HG02884 (cell line): ENCODE measurements at regions not wholly inside any gene's neighbourhood (a gene's known extent, or its start where the extent isn't known, plus 50 kb on each side); places are given as distances from the start of the nearest gene placed in this dataset.
A peak's percentile ranks its signal among the peaks of the same experiment; 100 is the strongest.

Experiments
- ATAC-seq: cut with Tn5 transposase; IDR thresholded peaks from one replicate; pipeline ENCODE4 v1.9.1; 2021; ENCODE audit warnings: mild to moderate bottlenecking, moderate library complexity; ENCODE audit not compliant: unreplicated experiment

DNA sequence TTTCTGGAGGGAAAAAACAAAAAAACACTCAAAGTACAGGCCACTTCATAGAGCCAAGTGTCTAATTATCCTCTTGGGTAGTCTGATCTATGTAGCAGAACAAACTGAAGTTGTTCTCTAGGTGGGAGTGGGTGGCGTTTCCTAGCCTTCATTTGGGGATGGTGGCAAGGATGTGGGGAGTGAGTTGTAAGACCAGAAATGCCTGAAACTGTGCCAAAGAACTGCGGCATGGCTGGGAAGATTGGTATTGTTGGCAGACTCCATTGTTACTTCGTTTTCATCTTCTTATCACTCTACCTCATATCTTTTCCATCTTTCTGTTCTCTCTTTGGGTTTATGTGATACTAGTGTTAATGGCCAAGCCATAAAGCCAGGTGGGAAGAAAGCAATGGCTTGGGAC is 177.3 kb upstream of the DDHD1 start:
- no peak for ATAC-seq

DNA sequence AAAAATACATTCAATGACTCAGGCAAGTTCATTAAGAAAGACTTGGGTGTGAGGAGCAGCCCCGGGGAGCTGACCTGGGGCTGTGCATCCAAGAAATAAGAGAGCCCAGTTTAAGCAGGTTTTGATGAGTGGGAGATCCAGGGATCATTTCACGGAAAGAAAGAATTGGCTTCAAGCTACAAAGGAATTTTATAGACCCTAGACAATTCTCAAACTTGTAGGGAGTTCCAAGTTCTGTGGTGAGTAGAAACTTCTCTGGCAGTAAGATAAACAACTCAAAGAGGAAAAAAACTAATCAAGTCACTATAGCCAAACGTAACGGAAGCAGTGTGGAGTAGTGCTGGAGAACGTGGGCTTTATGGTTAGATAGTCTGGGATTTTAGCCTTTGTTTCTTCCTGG is 175.7 kb upstream of the DDHD1 start:
- no peak for ATAC-seq

DNA sequence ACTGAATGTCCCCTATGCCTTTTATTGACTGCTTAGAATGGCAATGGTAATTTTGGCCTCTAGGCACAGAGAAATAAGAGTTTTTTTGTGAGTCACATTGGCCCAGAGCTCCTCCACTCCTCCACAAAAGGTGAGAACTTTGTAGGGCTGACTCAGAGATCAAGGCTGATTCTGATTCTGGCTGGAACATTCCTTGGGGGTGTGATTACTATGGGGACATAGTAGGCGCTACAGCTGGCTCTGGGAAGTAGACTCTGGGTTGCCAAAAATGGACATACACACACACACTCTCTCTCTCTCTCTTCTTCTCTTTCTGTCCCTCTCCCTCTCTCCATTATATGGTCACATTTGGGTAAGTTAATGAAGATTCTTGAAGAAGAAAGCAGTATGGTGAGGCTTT is 174.6 kb upstream of the DDHD1 start:
- ATAC-seq, result no peak

DNA sequence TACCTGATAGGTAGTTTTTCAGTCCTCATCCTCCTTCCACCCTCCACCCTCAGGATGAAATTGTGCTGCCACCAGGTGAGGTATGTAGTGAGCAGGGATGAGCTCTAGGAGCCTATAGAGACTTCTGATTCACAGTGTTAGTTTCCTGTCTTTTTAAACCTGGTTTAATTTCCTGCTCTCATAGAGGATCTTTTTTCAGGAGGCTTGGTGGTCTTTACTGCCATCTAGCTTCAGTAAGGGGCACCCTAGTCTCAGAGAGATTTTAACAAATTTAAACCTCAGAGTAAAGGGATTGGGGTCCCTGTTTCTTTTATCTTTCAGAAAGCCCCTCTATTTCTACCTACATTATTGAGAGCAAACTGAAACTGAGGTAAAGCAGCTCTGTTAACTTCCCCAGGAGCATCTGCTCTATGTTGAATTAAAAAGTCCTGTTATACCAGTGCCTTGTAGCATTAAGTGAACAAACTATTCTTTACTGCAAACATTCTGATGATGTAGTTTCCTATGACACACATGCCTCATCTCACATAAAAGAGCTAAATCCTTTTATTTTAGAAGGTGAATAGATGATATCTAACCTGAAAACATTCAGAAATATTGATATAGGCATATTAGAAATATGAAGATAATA is 172.2 kb upstream of the DDHD1 start:
- ATAC-seq, result no peak

DNA sequence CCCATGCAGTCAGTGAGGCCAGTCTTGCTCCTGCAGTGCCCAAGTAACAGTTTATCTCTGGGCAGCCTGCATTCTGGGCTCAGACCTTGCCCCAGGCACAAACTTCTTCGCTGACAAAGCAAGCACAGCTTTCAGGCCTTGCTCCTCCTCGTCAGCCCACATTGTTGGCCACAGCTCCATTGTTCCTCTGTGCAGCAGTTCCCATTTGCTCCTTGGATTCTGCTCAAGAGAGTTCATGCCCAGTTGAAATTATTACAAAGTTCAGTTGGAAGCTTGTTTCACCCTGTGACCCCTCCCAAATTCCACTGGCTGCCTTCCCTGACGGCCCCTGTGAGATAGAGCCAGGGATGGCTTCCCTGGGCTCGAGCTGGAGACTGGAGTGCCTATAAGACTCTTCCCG is 163.4 kb upstream of the DDHD1 start:
- ATAC-seq, result no peak

DNA sequence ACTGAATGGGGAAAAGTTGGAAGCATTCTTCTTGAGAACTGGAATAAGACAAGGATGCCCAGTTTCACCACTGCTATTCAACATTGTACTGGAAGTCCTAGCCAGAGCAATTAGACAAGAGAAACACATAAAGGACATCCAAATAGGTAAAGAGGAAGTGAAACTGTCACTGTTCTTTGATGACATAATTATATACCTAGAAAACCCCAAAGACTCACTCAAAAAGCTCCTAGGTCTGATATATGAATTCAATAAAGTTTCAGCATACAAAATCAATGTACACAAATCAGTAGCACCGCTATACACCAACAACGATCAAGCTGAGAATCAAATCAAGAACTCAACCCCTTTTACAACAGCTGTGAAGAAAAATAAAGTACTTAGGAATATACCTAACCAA is 157.3 kb upstream of the DDHD1 start:
- peak; percentile 93 for ATAC-seq

DNA sequence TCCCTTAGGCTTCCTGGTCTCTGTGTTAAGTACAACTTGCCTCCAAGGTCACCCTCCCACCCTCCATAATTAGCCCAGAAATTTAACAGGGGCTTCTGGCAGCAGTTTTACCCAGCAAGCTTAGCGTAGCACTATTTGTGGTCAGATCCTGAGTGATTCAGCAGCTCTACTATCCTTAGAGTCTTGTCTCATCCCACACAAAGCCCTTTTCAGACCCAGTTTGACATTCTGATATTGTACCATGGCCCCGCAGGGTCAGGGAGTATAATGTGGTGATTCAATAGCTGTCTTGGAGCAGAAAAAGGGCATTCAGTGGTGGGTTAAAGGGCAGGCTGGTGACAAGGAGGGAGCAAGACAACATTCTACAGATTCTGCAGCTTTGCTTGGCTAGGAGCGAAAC is 153.8 kb upstream of the DDHD1 start:
- no peak for ATAC-seq

DNA sequence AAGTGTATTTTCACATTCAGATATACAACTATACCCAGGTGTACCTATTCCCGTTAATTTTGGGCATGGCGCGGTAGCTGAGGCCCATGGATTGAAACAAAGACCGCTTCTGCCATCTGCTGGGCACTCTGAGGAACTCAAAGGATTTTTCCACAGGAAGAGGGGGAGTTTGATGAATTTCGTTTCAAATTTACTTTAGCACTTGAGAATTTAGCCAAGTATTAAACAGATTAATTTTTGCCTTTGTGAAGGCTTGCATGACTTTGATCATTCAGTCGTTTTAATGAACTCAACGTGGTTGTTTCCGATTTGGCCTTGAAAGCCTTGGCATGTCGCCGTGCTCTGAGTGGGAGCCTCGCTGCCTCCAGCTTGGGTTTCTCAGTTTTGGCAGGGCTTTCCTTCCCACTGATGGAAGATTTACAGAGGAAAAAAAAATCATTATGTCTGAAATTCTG is 153.2 kb upstream of the DDHD1 start:
- ATAC-seq, result peak; percentile 56

DNA sequence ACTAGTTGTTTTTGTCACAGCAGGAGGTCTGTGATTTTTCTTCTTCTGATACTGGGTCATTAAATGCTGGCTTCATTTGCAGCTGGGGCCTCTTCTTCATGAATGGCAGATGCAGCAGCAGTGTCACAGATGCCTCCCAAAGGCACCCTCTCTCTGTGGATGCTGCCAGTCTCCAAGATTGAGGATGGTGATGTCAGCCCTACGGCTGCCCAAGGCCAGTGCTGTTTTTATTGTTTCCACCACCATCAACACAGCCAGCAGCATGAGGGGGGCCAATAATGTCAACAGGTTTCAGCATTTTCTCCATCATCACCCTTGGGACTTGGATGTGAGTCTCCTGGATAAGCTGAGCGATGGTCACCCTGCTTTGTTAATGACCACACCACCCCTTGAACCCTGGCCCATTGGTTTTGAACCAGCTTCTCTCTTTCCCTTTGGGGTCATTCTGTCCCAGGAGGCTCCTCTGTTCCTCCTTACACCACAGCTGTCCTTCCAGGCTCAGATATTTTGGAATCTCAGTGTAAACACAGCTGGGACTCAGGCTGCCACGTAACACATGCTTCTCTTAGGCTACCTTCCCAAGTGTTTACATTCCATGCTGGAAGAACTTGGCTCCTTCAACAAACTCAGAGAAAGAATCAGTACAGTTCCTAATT is 151.7 kb upstream of the DDHD1 start:
- ATAC-seq, result no peak

DNA sequence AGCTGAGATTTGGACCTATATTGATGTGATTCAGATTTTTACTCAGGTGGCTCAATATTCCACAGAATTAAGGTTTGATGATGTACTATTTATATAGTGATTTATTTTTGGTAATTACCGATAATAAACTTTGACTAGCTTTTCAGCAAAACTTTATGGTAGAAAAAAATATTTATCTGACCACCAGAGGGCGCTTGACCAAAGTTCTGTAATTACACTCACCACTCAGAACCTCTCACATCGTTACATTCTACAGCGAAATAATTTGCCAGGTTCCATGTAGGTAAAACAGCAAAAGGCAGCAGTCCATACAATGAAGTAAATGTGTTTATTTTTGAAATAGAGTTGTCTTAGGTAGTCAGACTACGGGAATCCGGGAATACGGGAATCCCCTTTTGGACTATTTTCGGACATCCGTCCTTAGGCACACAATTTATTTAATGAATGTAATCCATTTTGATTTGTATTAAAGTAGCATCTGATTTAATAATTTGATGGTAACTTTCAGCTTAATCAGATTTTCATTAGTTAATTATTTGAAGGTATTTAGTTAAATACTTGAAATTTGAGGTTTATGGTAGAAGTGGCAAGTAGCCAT is 143.0 kb upstream of the DDHD1 start:
- no peak for ATAC-seq

DNA sequence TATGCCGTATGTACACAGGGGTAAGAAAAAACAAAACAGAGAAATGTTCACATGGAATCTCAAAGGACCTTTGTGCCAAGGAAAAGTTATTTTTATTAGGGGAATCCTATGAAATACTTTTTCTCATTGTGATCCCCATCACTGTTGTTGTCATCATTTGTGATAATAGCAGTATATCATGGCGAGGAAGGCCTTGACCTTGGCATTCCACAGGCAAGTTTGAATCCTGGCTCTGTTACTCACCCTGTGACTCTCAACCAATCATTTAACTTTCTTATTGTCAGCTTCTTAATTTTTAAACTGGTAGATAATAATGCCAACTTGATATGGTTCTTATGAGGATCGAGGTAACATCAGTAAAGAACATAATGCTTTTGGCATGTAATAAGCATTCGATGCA is 142.2 kb upstream of the DDHD1 start:
- ATAC-seq, result no peak

DNA sequence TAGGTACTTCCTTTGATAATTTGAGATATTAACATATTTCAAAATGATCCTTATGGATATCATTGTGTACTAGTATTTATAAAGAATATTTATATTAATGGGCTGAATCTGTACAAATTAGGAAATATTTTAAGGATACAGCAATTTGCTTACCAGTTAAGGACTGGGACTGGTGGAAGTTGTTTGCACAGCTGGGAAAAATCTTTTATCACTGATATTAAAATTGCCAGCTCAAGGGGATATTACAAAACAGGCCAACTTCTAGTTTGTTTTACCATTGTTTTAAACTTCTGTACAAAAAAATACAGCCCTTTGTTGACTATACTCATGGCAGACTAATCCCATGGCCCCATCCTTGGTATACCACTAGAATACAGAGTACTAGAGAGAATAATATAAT is 133.2 kb upstream of the DDHD1 start:
- no peak for ATAC-seq

DNA sequence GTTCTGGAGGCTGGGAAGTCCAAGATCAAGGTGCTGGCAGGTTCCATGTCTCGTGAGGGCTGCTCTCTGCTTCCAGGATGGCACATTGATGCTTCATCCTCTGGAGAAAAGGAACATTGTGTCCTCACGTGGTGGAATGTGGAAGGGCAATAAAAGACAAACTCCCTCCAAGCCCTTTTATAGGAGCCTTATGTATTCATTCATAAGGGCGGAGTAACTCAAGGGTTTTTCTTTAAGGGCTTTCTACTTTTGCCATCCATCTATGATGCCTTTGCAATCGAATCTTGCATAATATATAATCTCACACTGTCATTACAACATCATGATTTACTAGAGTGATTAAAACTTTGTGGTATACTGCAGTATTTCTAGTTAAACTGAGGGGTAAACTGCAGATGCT is 132.7 kb upstream of the DDHD1 start:
- ATAC-seq, result no peak

DNA sequence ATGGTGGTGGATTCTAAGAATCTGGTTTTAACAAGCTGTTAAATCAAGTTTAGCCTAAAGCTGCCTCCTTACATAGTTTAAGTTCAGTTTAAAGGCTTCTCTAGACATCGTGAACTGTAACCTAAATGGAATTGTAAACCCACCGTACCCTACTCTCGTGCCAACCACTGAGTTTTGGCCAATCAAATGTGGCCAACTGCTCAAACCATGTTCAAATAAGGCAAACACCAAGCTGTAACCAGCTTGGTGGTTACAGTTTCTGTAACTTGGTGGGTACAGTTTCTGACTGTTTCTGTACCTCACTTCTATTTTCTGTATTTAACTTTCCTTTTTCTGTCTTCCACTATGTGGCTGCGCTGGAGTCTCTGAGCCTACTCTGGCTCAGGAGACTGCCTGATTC is 131.9 kb upstream of the DDHD1 start:
- no peak for ATAC-seq

DNA sequence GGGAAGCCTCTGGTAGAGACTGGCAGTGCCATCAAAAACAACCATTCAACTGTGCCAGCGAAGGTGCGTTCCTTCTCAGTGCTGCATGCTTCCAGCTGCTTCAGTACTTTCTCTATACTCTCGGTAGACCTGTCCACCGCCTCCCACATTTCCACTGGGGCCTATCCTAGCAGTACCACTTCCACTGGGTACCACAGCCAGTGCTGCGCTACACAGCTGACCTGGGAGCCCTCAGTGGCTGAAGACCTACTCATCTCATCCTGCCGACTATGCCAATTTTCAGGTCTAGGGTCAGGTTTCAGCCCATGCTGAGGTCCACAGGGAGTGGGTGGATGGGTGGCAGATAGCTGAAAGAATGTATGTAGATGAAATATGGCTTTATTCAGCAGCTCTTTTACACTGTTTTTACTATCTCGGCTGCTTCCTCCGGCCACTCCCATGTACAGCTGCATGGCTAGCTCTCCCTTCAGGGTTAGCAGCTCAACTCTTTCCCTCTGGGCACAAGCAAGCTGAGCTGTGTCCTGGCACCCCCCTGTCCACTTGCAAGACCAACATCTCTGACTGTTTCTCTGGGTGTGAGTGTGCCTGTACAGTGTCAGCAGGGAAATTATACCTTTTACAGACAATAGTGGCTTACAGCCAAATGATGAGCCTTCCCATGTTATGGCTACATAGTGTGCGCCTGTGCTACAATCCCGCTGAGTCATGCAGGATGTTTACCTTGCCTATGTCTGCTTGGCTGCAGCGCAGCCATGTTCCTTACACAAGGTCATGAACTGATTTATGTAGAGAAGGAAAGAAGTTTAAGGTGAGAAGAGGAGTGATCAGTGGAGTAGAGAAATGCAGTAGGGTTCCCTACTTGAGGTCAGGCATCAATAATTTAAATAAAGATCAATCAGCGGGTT is 125.7 kb upstream of the DDHD1 start:
- no peak for ATAC-seq

DNA sequence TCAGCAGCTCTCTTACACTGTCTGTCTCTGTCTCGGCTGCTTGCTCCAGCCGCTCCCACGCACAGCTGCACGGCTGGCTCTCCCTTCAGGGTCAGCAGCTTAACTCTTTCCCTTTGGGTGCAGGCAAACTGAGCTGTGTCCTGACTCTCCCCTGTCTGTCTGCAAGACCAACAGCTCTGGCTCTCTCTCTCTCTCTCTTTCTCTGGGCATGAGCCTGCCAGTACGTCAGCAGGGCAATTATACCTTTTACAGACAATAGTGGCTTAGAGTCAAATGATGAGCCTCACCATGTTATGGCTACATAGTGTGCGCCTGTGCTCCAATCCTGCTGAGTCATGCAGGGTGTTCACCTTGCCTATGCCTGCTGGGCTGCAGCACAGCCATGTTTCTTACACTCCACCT is 120.5 kb upstream of the DDHD1 start:
- no peak for ATAC-seq

DNA sequence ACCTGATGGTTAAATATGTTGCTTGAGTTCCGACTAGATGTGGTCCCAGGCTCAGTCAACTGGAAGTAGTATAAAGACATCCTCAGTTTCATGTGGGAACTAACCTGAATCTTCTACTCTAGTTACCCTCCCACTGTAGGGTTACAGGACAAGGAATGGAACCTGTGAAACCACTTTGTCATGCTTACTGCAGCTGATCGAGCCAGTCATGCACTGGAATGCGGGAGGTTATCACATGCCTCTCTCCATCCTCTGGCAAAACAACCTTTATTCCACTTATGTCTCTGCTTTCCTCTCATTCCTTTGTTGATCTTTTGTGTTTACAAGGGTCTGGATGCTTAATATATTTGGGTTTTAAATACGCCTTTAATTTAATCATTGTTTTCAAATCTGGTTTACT is 111.9 kb upstream of the DDHD1 start:
- no peak for ATAC-seq

DNA sequence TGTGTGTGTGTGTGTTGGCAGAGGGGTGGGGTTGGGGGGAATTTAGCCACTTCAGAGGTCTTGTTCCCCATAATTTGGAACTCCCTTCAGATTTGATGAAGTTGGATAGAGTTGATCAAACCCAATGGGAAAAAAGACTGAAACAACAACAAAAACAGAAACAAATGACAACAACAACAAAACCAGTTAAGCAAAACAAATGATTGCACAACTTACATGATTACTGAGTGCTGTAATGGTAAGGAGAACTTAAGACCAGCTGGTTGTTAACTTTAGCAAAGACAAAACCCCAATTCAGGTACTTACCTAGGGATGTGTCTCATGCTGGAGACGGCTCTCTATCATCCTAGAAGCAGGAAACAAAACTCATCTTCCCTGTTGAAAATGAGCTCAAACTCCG is 107.8 kb upstream of the DDHD1 start:
- no peak for ATAC-seq

DNA sequence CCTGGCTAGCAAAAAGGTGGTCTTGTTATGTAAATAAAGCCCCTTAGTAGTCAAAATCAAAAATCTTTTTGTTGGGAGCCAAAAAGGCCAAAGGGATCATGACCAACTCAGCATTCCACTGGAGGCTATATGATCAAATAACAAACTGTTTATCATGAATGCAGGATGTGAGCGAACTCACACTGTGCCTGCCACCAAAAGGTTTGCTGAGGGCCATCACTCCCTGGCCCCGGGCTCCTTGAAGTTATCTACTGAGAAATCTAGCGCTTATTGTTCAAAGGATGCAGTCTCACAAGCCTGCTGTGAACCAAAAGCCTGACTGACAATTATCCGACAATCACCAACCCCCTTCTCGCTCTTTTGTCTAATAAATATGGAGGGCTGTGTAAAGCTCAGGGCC is 107.2 kb upstream of the DDHD1 start:
- no peak for ATAC-seq

DNA sequence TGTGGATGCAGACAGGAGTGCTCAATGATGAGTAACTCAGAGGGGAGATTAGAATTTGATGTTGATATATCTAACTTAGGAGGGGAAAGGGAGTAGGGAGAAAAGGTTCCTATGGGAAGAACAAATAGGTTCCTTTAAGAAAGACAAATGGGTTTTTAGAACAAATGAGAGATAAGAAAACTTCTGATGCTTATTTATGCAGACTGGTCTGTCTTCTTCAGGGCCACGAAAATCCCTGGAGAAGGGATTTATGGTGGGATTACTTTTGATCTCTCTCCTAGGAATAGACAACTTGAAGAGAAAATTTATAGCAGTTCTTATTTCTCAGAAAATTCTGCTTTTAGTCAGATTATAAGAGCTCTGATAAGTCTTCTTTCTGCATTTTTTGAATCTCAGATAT is 99.0 kb upstream of the DDHD1 start:
- no peak for ATAC-seq

DNA sequence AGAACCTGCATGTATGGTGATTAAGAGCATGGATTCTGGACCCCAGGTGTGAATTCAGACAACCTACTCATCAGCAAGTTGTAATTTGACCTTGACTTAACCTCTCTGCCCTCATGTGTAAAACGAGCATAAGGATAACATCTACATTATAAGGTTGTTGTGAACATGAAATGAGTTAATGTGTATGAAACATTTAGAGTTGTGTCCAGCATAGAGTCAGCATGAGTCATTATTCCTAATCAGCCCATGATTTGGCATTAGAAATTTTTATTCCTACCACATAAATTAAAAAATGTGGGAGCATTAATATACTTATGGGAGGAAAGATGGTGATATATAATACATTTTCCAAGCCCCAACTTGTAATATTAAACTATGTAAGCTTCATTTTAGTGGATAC is 95.9 kb upstream of the DDHD1 start:
- no peak for ATAC-seq
